ENCODE measurements at regions not wholly inside any gene's neighbourhood (a gene's known extent, or its start where the extent isn't known, plus 50 kb on each side); places are given as distances from the start of the nearest gene placed in this dataset.

GRCh38 chr12:24565300-24565699 is 383.6 kb downstream of the BCAT1 start:
- peaks cover 0 to 52% (median 11%) of the 10 kb centered on the region in 7 donors for H3K27me3 ChIP-seq (replicated peaks in 1 of 7)
- H3K27ac ChIP-seq, result no peak overlapping the region
- no peaks in the 10 kb centered on the region for H3K9me3 ChIP-seq
- H3K4me3 ChIP-seq, result no peak overlapping the region
- H3K4me1 ChIP-seq, result peaks cover 0 to 37% (median 20%) of the 10 kb centered on the region in 6 donors
- intact Hi-C loops (cut with DNase I; ENCODE audit: low total_unique reads), result no loop called here
- no peaks in the 10 kb centered on the region for H3K36me3 ChIP-seq
- TF ChIP-seq, protein P1, sequence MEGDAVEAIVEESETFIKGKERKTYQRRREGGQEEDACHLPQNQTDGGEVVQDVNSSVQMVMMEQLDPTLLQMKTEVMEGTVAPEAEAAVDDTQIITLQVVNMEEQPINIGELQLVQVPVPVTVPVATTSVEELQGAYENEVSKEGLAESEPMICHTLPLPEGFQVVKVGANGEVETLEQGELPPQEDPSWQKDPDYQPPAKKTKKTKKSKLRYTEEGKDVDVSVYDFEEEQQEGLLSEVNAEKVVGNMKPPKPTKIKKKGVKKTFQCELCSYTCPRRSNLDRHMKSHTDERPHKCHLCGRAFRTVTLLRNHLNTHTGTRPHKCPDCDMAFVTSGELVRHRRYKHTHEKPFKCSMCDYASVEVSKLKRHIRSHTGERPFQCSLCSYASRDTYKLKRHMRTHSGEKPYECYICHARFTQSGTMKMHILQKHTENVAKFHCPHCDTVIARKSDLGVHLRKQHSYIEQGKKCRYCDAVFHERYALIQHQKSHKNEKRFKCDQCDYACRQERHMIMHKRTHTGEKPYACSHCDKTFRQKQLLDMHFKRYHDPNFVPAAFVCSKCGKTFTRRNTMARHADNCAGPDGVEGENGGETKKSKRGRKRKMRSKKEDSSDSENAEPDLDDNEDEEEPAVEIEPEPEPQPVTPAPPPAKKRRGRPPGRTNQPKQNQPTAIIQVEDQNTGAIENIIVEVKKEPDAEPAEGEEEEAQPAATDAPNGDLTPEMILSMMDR (IDR thresholded peaks at IDR 0.05 in 8 of 11, conservative IDR thresholded peaks at IDR 0.05 in 3 of 11), result no peak
- no peak for TF ChIP-seq POLR2A (IDR thresholded peaks at IDR 0.05)
- no peak for TF ChIP-seq POLR2AphosphoS5 (IDR thresholded peaks at IDR 0.05)
- DNase-seq, result no peak
- 76 to 89% (median 83%) methylated on average over 5 of the region's 5 CpGs for WGBS, 5 donors

- WGBS, 5 donors, result 1% methylated on average over 34 to 54 of the region's 54 CpGs
- H3K9me3 ChIP-seq, result no peaks in the 10 kb centered on the region
- peak in 2 of 3 donors; percentile 19 to 35 for TF ChIP-seq POLR2AphosphoS5 (IDR thresholded peaks at IDR 0.05)
- TF ChIP-seq, protein P1 (IDR thresholded peaks at IDR 0.05 in 8 of 11, conservative IDR thresholded peaks at IDR 0.05 in 3 of 11), result no peak
- peak overlapping the region in 6 of 8 donors; percentile 55 to 84 (median 79) for H3K27ac ChIP-seq
- intact Hi-C loops (cut with DNase I; ENCODE audit: low total_unique reads), result no loop called here
- H3K27me3 ChIP-seq (replicated peaks in 1 of 7), result peaks cover 0 to 61% (median 11%) of the 10 kb centered on the region in 7 donors
- DNase-seq, result peak; percentile 80
- no peaks in the 10 kb centered on the region for H3K36me3 ChIP-seq
- H3K4me3 ChIP-seq, result peak overlapping the region; percentile 58 to 76 (median 70)
- H3K4me1 ChIP-seq, result peaks cover 0 to 46% (median 20%) of the 10 kb centered on the region in 6 donors
Measured at GRCh38 chr12:24562771-24563431, 386.0 kb downstream of the BCAT1 start.

GRCh38 chr12:24561882-24562770 is 386.8 kb downstream of the BCAT1 start:
- peak overlapping the region in 7 of 8 donors; percentile 69 to 84 (median 80) for H3K27ac ChIP-seq
- intact Hi-C loops (cut with DNase I; ENCODE audit: low total_unique reads), result no loop called here

More at GRCh38 chr12:24561882-24562770, 386.8 kb downstream of the BCAT1 start:
- Histone ChIP-seq H3K4me3 (peak overlapping the region; percentile 58 to 76 (median 70)), H3K36me3 (no peaks in the 10 kb centered on the region), H3K4me1 (peaks cover 0 to 46% (median 20%) of the 10 kb centered on the region in 6 donors), H3K9me3 (no peaks in the 10 kb centered on the region), H3K27me3 (replicated peaks in 1 of 7) (peaks cover 0 to 61% (median 11%) of the 10 kb centered on the region in 7 donors)
- DNase-seq, result peak; percentile 78
- no peak for TF ChIP-seq POLR2A (IDR thresholded peaks at IDR 0.05)
- TF ChIP-seq, protein P1 (IDR thresholded peaks at IDR 0.05 in 8 of 11, conservative IDR thresholded peaks at IDR 0.05 in 3 of 11), result no peak
- peak in 2 of 3 donors; percentile 54 to 67 for TF ChIP-seq POLR2AphosphoS5 (IDR thresholded peaks at IDR 0.05)
- WGBS, 5 donors, result 0 to 1% (median 0%) methylated on average over 38 to 75 of the region's 76 CpGs

Measured in spleen (tissue), 11 donors.